ENCODE measurements at regions not wholly inside any gene's neighbourhood (a gene's known extent, or its start where the extent isn't known, plus 50 kb on each side); places are given as distances from the start of the nearest gene placed in this dataset.
"Not testable (repeated sequence)": the region's sequence is repeated elsewhere in the genome, so short reads cannot be mapped to it uniquely, and the experiment has no call there.

- no peak for DNase-seq
Observed at GRCh38 chr17:14442798-14443528, 142.1 kb downstream of the HS3ST3B1 start.

DNA sequence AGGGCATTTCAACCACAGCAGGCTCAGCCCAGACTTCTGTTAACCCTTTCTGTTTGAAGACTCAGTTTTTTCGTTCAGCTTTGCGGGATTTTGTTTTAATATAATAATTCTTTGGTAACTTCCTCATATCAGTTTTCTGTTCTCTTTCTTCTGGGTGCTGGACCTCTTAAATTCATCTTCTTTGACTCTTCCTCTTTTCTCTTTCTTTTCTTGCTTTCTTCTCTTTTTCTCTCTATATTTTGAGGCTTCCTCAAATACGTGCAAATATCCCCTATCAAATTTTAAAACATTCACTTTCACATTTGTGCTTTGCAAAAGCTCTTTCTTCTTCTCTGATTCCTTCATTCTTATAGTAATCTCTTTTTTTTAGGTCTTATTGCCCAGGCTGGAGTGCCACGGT is 136.3 kb downstream of the HS3ST3B1 start:
- DNase-seq, result no peak

DNA sequence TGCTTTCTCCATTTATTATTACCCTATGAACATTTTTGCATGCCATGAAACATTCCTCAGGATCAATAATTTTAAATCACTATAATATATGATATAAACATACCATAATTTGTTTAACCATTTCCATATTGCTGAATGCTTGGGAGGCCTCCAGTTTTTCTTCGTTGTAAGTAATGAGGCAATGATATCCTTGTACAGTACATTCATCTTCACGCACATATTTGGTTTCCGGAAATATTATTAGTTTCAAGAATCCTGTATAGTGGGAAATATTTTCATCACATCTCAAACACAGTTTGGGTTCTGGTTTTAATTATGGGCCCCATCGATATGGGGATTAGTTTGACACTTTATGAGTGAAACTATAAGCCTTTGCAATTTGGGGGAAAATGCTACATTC is 135.4 kb downstream of the HS3ST3B1 start:
- DNase-seq, result no peak

- no peak for DNase-seq
Observed at GRCh38 chr17:14434506-14434905, 133.6 kb downstream of the HS3ST3B1 start.

GRCh38 chr17:14432079-14432478 is 131.2 kb downstream of the HS3ST3B1 start:
- no peak for DNase-seq

GRCh38 chr17:14429084-14429483 is 128.2 kb downstream of the HS3ST3B1 start:
- no peak for DNase-seq

DNA sequence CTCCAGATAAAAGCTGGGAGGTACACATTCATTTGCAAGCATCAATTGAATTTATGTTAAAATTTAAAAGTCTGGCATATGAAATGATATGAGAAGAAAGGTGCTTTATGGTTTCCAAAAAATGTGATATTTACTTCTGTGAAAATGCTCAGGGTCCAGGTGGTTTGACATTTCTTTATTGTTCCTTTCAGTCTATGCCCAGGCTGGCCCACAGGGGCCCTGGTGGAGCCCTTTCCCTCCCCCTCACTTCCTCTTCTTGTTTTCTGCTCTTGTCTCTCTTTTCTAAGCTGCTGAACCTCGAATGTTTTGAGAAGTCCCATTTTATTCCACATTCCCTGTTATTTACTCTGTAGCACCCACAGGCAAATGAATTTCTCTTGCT is 127.8 kb downstream of the HS3ST3B1 start:
- DNase-seq, result no peak

DNA sequence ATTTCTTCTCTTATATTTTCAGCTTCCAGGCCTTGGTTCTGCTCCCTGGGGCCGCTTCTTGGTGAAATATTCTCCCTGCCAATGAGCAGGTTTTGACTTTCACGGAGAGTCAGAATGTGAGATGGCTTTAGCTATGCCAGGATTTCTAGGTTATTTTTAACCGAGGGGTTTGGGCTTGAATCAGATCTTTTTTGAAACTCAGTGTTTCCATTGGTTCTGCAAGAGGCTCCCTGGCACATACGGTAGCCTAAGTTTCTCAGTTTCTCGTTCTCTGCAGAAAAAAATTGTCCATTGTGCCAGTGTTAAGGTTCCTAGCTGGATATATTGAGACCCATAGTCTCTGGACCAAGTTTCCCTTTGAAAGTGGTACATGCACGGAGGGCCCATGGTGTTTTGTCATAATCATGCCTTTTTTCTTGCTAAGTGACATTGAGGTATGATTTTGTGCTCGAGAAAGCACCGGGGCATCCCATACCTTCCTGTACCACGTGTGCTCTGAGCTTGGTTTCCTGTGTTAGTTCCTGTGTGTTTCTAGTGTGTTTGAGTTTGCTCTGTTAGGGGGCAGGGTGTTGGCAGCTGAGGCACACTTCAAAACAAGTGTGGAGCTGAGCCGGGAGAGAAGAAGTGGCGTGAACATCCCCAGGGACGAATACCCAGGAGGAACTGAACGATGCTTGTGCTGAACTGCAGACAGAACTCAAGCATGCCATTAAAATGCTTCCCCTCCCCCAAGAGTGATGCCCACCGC is 127.2 kb downstream of the HS3ST3B1 start:
- DNase-seq, result no peak

- not testable (repeated sequence) for DNase-seq
Observed at GRCh38 chr17:14423156-14423555, 122.3 kb downstream of the HS3ST3B1 start.

- DNase-seq, result no peak
Observed at GRCh38 chr17:14417336-14417735, 116.5 kb downstream of the HS3ST3B1 start.

GRCh38 chr17:14409292-14409691 is 108.4 kb downstream of the HS3ST3B1 start:
- DNase-seq, result no peak

GRCh38 chr17:14407541-14407940 is 106.7 kb downstream of the HS3ST3B1 start:
- no peak for DNase-seq

DNA sequence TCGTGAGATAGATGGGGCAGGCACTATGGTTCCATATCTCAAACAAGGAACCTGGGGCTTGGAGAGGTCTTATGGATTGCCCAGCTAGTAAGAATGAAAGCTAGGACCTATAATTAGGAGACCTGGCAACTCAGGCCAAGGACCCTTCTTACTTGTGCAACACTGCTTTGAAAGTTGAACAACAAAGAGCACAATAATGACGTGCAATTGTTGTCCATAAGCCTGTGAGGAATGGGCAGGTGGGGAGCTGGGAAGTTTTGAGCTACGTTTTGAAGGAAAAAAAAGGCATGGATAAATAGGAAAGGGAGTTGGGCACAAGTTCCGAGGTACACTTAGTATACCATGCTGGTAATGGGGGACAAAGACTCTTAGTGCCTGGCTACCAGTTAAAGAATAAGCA is 104.3 kb downstream of the HS3ST3B1 start:
- no peak for DNase-seq
